GM23338 (cell line): ENCODE measurements at regions not wholly inside any gene's neighbourhood (a gene's known extent, or its start where the extent isn't known, plus 50 kb on each side); places are given as distances from the start of the nearest gene placed in this dataset.

Source experiments
- ATAC-seq: fragments of 200-7000 bp; cut with Tn5 transposase; 3 replicates; pipeline ENCODE4 v1.9.1; 2020
- DNase-seq: peaks from one replicate; pipeline ENCODE4 v3.0.0-alpha.2; 2015; ENCODE audit warnings: low spot score
- H2AFZ ChIP-seq: fragments of 200-600 bp; sonication (generic); 2 replicates; pipeline ENCODE4 v1.8.0; 2016; ENCODE audit warnings: antibody characterized with exemption, mild to moderate bottlenecking, moderate library complexity
- H3F3A ChIP-seq: fragments of 200-600 bp; sonication (generic); replicated peaks from 2 replicates; pipeline ENCODE4 v1.8.0; 2017; ENCODE audit warnings: antibody characterized with exemption, mixed run types, low read depth
- H3K27ac ChIP-seq: fragments of 200-600 bp; sonication (generic); 2 replicates; pipeline ENCODE4 v1.6.1; 2016; ENCODE audit warnings: low read depth
- H3K27me3 ChIP-seq: fragments of 200-600 bp; sonication (generic); 2 replicates; pipeline ENCODE4 v1.8.0; 2016; ENCODE audit warnings: mild to moderate bottlenecking, mixed run types, moderate library complexity; ENCODE audit not compliant: insufficient read depth
- H3K36me3 ChIP-seq: fragments of 200-600 bp; sonication (generic); 2 replicates; pipeline ENCODE4 v1.8.0; 2016; ENCODE audit warnings: mild to moderate bottlenecking; ENCODE audit not compliant: insufficient read depth
- H3K4me1 ChIP-seq: fragments of 200-600 bp; sonication (generic); 2 replicates; pipeline ENCODE4 v1.8.0; 2016; ENCODE audit warnings: mild to moderate bottlenecking, moderate library complexity; ENCODE audit not compliant: insufficient read depth
- H3K4me2 ChIP-seq: fragments of 200-600 bp; sonication (generic); 2 replicates; pipeline ENCODE4 v1.7.1; 2017; ENCODE audit warnings: mixed run types
- H3K4me3 ChIP-seq: fragments of 200-600 bp; sonication (generic); 2 replicates; pipeline ENCODE4 v1.6.1; 2016; ENCODE audit warnings: mixed run types
- H3K79me2 ChIP-seq: fragments of 200-600 bp; sonication (generic); replicated peaks from 2 replicates; pipeline ENCODE4 v1.8.0; 2017; ENCODE audit warnings: mild to moderate bottlenecking; ENCODE audit not compliant: insufficient read depth
- H3K9me2 ChIP-seq: fragments of 200-600 bp; sonication (generic); 2 replicates; pipeline ENCODE4 v1.8.0; 2017; ENCODE audit not compliant: insufficient read depth
- H4K20me1 ChIP-seq: fragments of 200-600 bp; sonication (generic); replicated peaks from 2 replicates; pipeline ENCODE4 v1.8.0; 2017; ENCODE audit warnings: mild to moderate bottlenecking; ENCODE audit not compliant: insufficient read depth
- H3K27ac Mint-ChIP-seq: 2 replicates; pipeline ENCODE4 v1.8.0; 2020; ENCODE audit warnings: inconsistent platforms, mild to moderate bottlenecking, moderate library complexity, mixed read lengths
- H3K27me3 Mint-ChIP-seq: 3 replicates; pipeline ENCODE4 v1.8.0; 2022; ENCODE audit warnings: low read depth, mild to moderate bottlenecking, moderate library complexity, mixed read lengths, inconsistent platforms; ENCODE audit not compliant: insufficient read depth, poor library complexity
- H3K36me3 Mint-ChIP-seq: 3 replicates; pipeline ENCODE4 v1.8.0; 2021; ENCODE audit warnings: low read depth, mild to moderate bottlenecking, inconsistent platforms, moderate library complexity, mixed read lengths
- H3K4me1 Mint-ChIP-seq: 3 replicates; pipeline ENCODE4 v1.8.0; 2020; ENCODE audit warnings: mild to moderate bottlenecking, inconsistent platforms, mixed read lengths
- H3K4me3 Mint-ChIP-seq: 3 replicates; pipeline ENCODE4 v1.8.0; 2021; ENCODE audit warnings: moderate library complexity, mild to moderate bottlenecking, inconsistent platforms, mixed read lengths
- H3K9me3 Mint-ChIP-seq: 3 replicates; pipeline ENCODE4 v1.8.0; 2020; ENCODE audit warnings: moderate library complexity, mild to moderate bottlenecking, inconsistent platforms, mixed read lengths
- CREB1 ChIP-seq: fragments of 250-450 bp; sonication (Bioruptor Pico); IDR thresholded peaks from 2 replicates; pipeline ENCODE4 v1.5.0; 2020; ENCODE audit warnings: low read depth, mild to moderate bottlenecking, moderate library complexity
- CTCF ChIP-seq, 2 experiments: fragments of 200-600 bp in 1 of 2; sonication (generic) in 1 of 2; conservative IDR thresholded peaks; 2 replicates each; pipeline versions ENCODE4 v1.5.1 to v1.6.1; 2016 to 2017; ENCODE audit warnings: antibody characterized with exemption in 2 of 2, low read depth in 2 of 2, mild to moderate bottlenecking in 2 of 2, moderate library complexity in 1 of 2
- ETS1 ChIP-seq: IDR thresholded peaks from 2 replicates; pipeline ENCODE4 v1.6.1; 2016; ENCODE audit warnings: antibody characterized with exemption
- EZH2 ChIP-seq: fragments of 200-600 bp; sonication (generic); IDR thresholded peaks from one replicate; pipeline ENCODE4 v1.8.0; 2017; ENCODE audit warnings: antibody characterized with exemption, mild to moderate bottlenecking, low read depth; ENCODE audit not compliant: unreplicated experiment
- JUNB ChIP-seq: IDR thresholded peaks from one replicate; pipeline ENCODE4 v1.6.1; 2016; ENCODE audit warnings: antibody characterized with exemption; ENCODE audit not compliant: unreplicated experiment
- NANOG ChIP-seq: IDR thresholded peaks from 2 replicates; pipeline ENCODE4 v1.6.1; 2016; ENCODE audit warnings: antibody characterized with exemption, borderline replicate concordance
- POLR2AphosphoS5 ChIP-seq: IDR thresholded peaks from 2 replicates; pipeline ENCODE4 v1.6.1; 2016; ENCODE audit warnings: antibody characterized with exemption, low read depth
- REST ChIP-seq: IDR thresholded peaks from one replicate; pipeline ENCODE4 v1.6.1; 2018; ENCODE audit warnings: antibody characterized with exemption; ENCODE audit not compliant: unreplicated experiment
- STAT1 ChIP-seq: IDR thresholded peaks from one replicate; pipeline ENCODE4 v1.6.1; 2016; ENCODE audit warnings: antibody characterized with exemption; ENCODE audit not compliant: unreplicated experiment
- ZNF331 ChIP-seq: fragments of 250-450 bp; sonication (Bioruptor Pico); IDR thresholded peaks from 2 replicates; pipeline ENCODE4 v1.5.0; 2020; ENCODE audit warnings: low read depth, mild to moderate bottlenecking, moderate library complexity

GRCh38 chr1:56340977-56341376 is 238.4 kb downstream of the PLPP3 start:
- DNase-seq = no peak
- H3K27ac ChIP-seq = no peak overlapping the region
- no peaks in the 10 kb centered on the region for H3K79me2 ChIP-seq
- Mint-ChIP-seq H3K9me3 (peaks cover 5% of the 10 kb centered on the region; the same call in 2 of the 3 replicates), H3K27me3 (no peaks in the 10 kb centered on the region), H3K36me3 (peaks cover 9% of the 10 kb centered on the region; the same call in 2 of the 3 replicates), H3K4me1 (no peaks in the 10 kb centered on the region), H3K4me3 (no peak overlapping the region), H3K27ac (no peak overlapping the region)
- no peaks in the 10 kb centered on the region for H3K9me2 ChIP-seq
- TF ChIP-seq JUNB (no peak), POLR2AphosphoS5 (no peak)
- H3K4me2 ChIP-seq = no peak overlapping the region
- no peak overlapping the region for H2AFZ ChIP-seq
- H3K36me3 ChIP-seq = no peaks in the 10 kb centered on the region
- no peak for ATAC-seq
- no peak overlapping the region for H3K4me3 ChIP-seq
- no peaks in the 10 kb centered on the region for H3K27me3 ChIP-seq
- H3K4me1 ChIP-seq = no peaks in the 10 kb centered on the region
- no peaks in the 10 kb centered on the region for H4K20me1 ChIP-seq
- no peaks in the 10 kb centered on the region for H3F3A ChIP-seq

GRCh38 chr1:56339786-56340465 is 239.4 kb downstream of the PLPP3 start:
- Mint-ChIP-seq H3K4me1 (no peaks in the 10 kb centered on the region), H3K27me3 (no peaks in the 10 kb centered on the region), H3K9me3 (peaks cover 5% of the 10 kb centered on the region; the same call in 2 of the 3 replicates), H3K27ac (no peak overlapping the region), H3K4me3 (no peak overlapping the region), H3K36me3 (peaks cover 9% of the 10 kb centered on the region; the same call in 2 of the 3 replicates)
- H2AFZ ChIP-seq = no peak overlapping the region
- no peaks in the 10 kb centered on the region for H3K9me2 ChIP-seq
- no peaks in the 10 kb centered on the region for H3K36me3 ChIP-seq
- no peak for DNase-seq
- H3K79me2 ChIP-seq = no peaks in the 10 kb centered on the region
- H3K27me3 ChIP-seq = no peaks in the 10 kb centered on the region
- H3K4me2 ChIP-seq = no peak overlapping the region
- no peak overlapping the region for H3K4me3 ChIP-seq
- H3K27ac ChIP-seq = no peak overlapping the region
- no peaks in the 10 kb centered on the region for H3F3A ChIP-seq
- no peaks in the 10 kb centered on the region for H3K4me1 ChIP-seq
- TF ChIP-seq ZNF331 (CRISPR knock-in tag) = no peak
- no peak for TF ChIP-seq ETS1
- no peak for TF ChIP-seq JUNB
- TF ChIP-seq POLR2AphosphoS5 = no peak
- TF ChIP-seq EZH2 = no peak
- no peak for TF ChIP-seq NANOG
- ATAC-seq = no peak
- no peaks in the 10 kb centered on the region for H4K20me1 ChIP-seq

GRCh38 chr1:56339093-56339492 is 240.3 kb downstream of the PLPP3 start:
- no peaks in the 10 kb centered on the region for H3K4me1 Mint-ChIP-seq
- no peak for DNase-seq
- no peak overlapping the region for H2AFZ ChIP-seq
- H4K20me1 ChIP-seq = no peaks in the 10 kb centered on the region
- no peak overlapping the region for H3K4me3 ChIP-seq
- H3K4me3 Mint-ChIP-seq = no peak overlapping the region
- H3K27ac ChIP-seq = no peak overlapping the region
- H3K27ac Mint-ChIP-seq = no peak overlapping the region
- no peaks in the 10 kb centered on the region for H3K79me2 ChIP-seq
- H3K4me2 ChIP-seq = no peak overlapping the region
- H3K9me3 Mint-ChIP-seq = peaks cover under 1% of the 10 kb centered on the region; the same call in 1 of the 3 replicates
- H3K27me3 ChIP-seq = no peaks in the 10 kb centered on the region
- no peak for ATAC-seq
- no peaks in the 10 kb centered on the region for H3K27me3 Mint-ChIP-seq
- no peaks in the 10 kb centered on the region for H3K4me1 ChIP-seq
- H3F3A ChIP-seq = no peaks in the 10 kb centered on the region
- H3K36me3 Mint-ChIP-seq = peaks cover 6% of the 10 kb centered on the region; the same call in 2 of the 3 replicates
- no peaks in the 10 kb centered on the region for H3K9me2 ChIP-seq
- no peaks in the 10 kb centered on the region for H3K36me3 ChIP-seq
- no peak for TF ChIP-seq JUNB
- no peak for TF ChIP-seq POLR2AphosphoS5
- TF ChIP-seq CTCF (conservative IDR thresholded peaks at IDR 0.05; ENCODE audit: low read depth in 2 of 2) = no peak
- TF ChIP-seq ETS1 = no peak
- TF ChIP-seq STAT1 = no peak
- TF ChIP-seq NANOG = no peak
- TF ChIP-seq CREB1 (CRISPR knock-in tag) = no peak
- TF ChIP-seq EZH2 = no peak
- no peak for TF ChIP-seq ZNF331 (CRISPR knock-in tag)
- no peak for TF ChIP-seq REST
